ENCODE measurements at regions not wholly inside any gene's neighbourhood (a gene's known extent, or its start where the extent isn't known, plus 50 kb on each side); places are given as distances from the start of the nearest gene placed in this dataset.

DNA sequence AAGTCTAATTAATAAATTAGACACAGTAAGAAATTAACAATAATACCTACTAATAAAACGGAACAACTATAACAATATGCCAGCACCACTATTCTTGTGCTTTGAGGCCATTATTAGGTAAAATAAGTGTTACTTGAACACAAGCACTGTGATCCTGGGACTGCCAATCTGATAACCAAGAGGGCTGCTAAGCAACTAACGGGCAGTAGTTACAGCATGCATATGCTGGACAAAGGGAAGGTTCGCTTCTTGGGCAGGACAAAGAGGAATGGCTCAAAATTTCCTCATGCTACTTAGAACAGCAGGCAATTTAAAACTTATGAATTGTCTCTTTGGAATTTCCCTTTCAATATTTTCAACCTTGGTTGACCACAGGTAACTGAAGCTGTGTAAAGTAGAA lies 718.6 kb downstream of the SORCS3 start:
- H3K4me1 ChIP-seq: no peaks in the 10 kb centered on the region
- DNase-seq: no peak
- H3K36me3 ChIP-seq: no peaks in the 10 kb centered on the region
- peaks cover 0 to 5% (median 0%) of the 10 kb centered on the region in 3 donors for H3K9me3 ChIP-seq
- no peaks in the 10 kb centered on the region for H3K27me3 ChIP-seq
- no peak overlapping the region for H3K27ac ChIP-seq
- TF ChIP-seq, protein P1, sequence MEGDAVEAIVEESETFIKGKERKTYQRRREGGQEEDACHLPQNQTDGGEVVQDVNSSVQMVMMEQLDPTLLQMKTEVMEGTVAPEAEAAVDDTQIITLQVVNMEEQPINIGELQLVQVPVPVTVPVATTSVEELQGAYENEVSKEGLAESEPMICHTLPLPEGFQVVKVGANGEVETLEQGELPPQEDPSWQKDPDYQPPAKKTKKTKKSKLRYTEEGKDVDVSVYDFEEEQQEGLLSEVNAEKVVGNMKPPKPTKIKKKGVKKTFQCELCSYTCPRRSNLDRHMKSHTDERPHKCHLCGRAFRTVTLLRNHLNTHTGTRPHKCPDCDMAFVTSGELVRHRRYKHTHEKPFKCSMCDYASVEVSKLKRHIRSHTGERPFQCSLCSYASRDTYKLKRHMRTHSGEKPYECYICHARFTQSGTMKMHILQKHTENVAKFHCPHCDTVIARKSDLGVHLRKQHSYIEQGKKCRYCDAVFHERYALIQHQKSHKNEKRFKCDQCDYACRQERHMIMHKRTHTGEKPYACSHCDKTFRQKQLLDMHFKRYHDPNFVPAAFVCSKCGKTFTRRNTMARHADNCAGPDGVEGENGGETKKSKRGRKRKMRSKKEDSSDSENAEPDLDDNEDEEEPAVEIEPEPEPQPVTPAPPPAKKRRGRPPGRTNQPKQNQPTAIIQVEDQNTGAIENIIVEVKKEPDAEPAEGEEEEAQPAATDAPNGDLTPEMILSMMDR (IDR thresholded peaks at IDR 0.05): no peak
- intact Hi-C loops (cut with DNase I; ENCODE audit: low total_unique reads): no loop called here
- H3K4me3 ChIP-seq: no peak overlapping the region

DNA sequence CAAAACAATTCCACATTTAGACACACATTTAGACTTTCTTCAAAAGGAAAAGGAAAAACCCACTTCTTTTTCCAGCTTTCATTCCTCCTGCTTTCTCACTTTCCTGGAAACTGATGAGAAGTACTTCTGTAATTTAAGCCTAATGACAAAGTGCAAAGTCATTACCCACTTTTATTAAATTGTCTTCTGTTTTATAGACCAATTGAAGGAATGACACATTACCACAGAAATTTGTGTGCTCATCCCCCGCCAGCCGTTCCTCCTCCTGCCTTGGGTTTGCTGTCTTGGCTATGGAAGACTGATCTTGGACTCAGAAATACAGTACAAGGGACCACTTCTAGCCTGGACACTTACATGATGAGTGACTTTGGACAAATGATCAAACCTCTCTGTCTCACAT lies 717.8 kb downstream of the SORCS3 start:
- DNase-seq: no peak
- Histone ChIP-seq H3K4me3 (no peak overlapping the region), H3K4me1 (no peaks in the 10 kb centered on the region), H3K36me3 (no peaks in the 10 kb centered on the region), H3K27ac (no peak overlapping the region), H3K27me3 (no peaks in the 10 kb centered on the region), H3K9me3 (peaks cover 0 to 5% (median 0%) of the 10 kb centered on the region in 3 donors)
- TF ChIP-seq, protein P1 (IDR thresholded peaks at IDR 0.05): no peak
- intact Hi-C loops (cut with DNase I; ENCODE audit: low total_unique reads): no loop called here

DNA sequence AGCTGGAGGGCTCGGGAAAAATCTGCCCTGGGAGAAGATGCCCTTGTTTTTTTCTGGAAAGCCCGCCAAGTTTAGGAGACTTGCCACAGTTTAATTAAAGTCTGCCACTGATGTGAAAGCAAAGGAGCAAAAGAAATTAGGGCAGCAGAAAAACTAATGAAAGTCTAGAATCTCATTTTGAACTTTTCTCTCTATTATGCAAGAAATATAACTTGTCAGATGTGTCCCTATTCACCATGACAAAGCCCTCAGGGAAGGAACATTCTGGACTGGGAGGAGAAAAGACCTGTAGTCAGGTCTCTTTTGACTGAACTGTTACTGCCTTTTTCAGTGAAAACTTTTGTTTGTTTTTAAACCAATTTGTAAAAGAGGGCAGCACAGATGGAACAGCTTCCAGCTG lies 715.5 kb downstream of the SORCS3 start:
- H3K36me3 ChIP-seq: no peaks in the 10 kb centered on the region
- DNase-seq: no peak
- intact Hi-C loops (cut with DNase I; ENCODE audit: low total_unique reads): no loop called here
- no peaks in the 10 kb centered on the region for H3K27me3 ChIP-seq
- H3K9me3 ChIP-seq: peaks cover 0 to 5% (median 0%) of the 10 kb centered on the region in 3 donors
- H3K4me3 ChIP-seq: no peak overlapping the region
- TF ChIP-seq, protein P1 (IDR thresholded peaks at IDR 0.05): no peak
- no peak overlapping the region for H3K27ac ChIP-seq
- H3K4me1 ChIP-seq: no peaks in the 10 kb centered on the region

DNA sequence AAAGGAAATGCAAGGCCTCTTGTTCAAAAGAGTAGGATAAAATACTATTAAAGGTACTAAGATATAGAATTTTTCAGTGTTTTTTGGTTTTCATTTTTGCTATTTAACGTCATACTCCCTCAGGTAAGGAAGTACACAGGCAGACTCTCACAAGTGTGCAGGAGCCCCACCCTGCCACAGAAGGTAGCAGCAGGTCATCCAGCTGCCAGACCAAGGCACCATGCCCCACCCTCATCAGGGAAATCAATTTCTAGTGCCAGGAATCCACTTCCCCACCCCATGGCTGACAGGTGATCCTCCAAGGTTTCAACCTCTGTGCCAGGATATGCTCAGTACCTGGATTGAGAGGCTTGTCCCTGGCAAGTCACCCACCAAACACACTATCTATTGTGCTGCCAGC lies 712.9 kb downstream of the SORCS3 start:
- H3K4me1 ChIP-seq: no peaks in the 10 kb centered on the region
- H3K4me3 ChIP-seq: no peak overlapping the region
- no peak overlapping the region for H3K27ac ChIP-seq
- DNase-seq: no peak
- intact Hi-C loops (cut with DNase I; ENCODE audit: low total_unique reads): no loop called here
- no peaks in the 10 kb centered on the region for H3K27me3 ChIP-seq
- TF ChIP-seq, protein P1 (IDR thresholded peaks at IDR 0.05): no peak
- H3K9me3 ChIP-seq: no peaks in the 10 kb centered on the region
- no peaks in the 10 kb centered on the region for H3K36me3 ChIP-seq

DNA sequence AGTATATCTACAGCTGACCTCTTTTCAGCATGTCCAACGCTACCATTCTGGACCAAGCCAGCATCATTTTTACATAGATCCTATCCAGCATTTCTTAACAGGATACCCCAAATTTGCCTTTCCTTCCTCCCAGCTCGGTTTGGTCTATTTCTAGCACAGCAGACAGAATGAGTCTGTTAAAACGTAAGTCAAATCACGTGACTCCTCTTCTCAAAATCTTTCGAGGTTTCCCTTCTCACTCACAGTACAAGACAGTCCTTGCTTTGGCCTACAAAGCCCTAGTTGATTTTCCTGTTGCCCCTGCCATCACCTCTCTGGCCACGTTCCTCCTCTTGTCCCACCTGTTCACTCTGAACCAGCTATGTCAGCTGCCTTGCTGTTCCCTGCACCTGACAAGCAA lies 711.7 kb downstream of the SORCS3 start:
- TF ChIP-seq, protein P1 (IDR thresholded peaks at IDR 0.05): no peak
- no peak overlapping the region for H3K27ac ChIP-seq
- H3K4me1 ChIP-seq: no peaks in the 10 kb centered on the region
- no peaks in the 10 kb centered on the region for H3K27me3 ChIP-seq
- no peaks in the 10 kb centered on the region for H3K36me3 ChIP-seq
- no peak for DNase-seq
- H3K4me3 ChIP-seq: no peak overlapping the region
- H3K9me3 ChIP-seq: no peaks in the 10 kb centered on the region
- intact Hi-C loops (cut with DNase I; ENCODE audit: low total_unique reads): no loop called here

DNA sequence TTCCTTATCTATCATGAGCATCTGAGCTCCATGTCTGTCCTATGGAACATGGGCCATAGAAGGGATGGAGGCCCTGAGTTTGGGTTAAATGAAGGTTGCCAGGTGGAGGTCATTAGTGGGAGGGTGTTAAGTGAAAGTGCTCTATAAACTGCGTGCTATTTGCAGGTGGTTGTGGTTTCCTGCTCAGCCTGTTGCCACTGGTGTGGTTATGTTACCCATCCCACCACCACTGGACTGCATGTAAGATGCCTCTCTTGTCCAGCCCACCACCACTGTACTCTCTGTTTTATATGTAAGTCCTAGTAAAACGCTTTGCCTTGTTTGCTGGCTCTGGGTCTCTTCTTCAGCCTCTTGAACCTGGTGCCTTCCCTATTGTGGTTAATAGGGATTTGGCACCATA lies 711.2 kb downstream of the SORCS3 start:
- Histone ChIP-seq H3K9me3 (no peaks in the 10 kb centered on the region), H3K4me1 (no peaks in the 10 kb centered on the region), H3K36me3 (no peaks in the 10 kb centered on the region), H3K27ac (no peak overlapping the region), H3K27me3 (no peaks in the 10 kb centered on the region), H3K4me3 (no peak overlapping the region)
- TF ChIP-seq, protein P1 (IDR thresholded peaks at IDR 0.05): no peak
- intact Hi-C loops (cut with DNase I; ENCODE audit: low total_unique reads): no loop called here
- no peak for DNase-seq

All from tibial artery (tissue), 4 donors.